C4-2B (cell line): ENCODE measurements at regions not wholly inside any gene's neighbourhood (a gene's known extent, or its start where the extent isn't known, plus 50 kb on each side); places are given as distances from the start of the nearest gene placed in this dataset.

Experiments
- ZFX ChIP-seq: fragments of 450-650 bp; IDR thresholded peaks from 2 replicates; pipeline ENCODE4 v1.6.1; 2017
- TF ChIP-seq, protein P1 (sequence below): fragments of 450-650 bp; conservative IDR thresholded peaks from 2 replicates; pipeline ENCODE4 v1.5.1; 2017; ENCODE audit warnings: mild to moderate bottlenecking

DNA sequence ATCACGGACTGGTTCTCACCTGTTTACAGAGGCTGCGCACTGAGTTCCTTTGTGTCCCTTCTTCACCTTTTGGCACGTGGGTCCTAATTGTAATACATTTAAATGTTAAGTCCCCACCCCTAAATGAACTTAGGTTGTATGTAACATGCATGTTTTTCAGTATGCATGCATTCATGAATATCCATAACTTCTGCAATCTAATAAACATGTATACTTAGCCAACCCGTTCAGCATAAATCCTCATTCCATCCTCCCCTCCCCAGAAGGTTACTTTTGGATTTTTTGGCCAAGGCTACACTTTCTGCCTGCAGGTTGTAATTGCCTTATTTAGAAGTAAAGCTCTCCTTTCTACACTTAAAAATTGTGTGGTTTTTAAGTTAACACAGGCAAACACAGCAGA, 314.7 kb downstream of the SUCLG1 start:
- no peak for TF ChIP-seq ZFX
- TF ChIP-seq, protein P1, sequence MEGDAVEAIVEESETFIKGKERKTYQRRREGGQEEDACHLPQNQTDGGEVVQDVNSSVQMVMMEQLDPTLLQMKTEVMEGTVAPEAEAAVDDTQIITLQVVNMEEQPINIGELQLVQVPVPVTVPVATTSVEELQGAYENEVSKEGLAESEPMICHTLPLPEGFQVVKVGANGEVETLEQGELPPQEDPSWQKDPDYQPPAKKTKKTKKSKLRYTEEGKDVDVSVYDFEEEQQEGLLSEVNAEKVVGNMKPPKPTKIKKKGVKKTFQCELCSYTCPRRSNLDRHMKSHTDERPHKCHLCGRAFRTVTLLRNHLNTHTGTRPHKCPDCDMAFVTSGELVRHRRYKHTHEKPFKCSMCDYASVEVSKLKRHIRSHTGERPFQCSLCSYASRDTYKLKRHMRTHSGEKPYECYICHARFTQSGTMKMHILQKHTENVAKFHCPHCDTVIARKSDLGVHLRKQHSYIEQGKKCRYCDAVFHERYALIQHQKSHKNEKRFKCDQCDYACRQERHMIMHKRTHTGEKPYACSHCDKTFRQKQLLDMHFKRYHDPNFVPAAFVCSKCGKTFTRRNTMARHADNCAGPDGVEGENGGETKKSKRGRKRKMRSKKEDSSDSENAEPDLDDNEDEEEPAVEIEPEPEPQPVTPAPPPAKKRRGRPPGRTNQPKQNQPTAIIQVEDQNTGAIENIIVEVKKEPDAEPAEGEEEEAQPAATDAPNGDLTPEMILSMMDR: no peak
